SKM-1 (cell line): ENCODE measurements at regions not wholly inside any gene's neighbourhood (a gene's known extent, or its start where the extent isn't known, plus 50 kb on each side); places are given as distances from the start of the nearest gene placed in this dataset.
"Not testable (repeated sequence)": the region's sequence is repeated elsewhere in the genome, so short reads cannot be mapped to it uniquely, and the experiment has no call there.

Experiments
- DNase-seq: peaks from one replicate; lab custom pipeline; 2025; ENCODE audit not compliant: unreplicated experiment; lab: John Stamatoyannopoulos, UW

GRCh38 chr11:41519696-41520095 lies 60.2 kb upstream of the LRRC4C start:
- DNase-seq = no peak

- no peak for DNase-seq
These were observed 62.9 kb upstream of the LRRC4C start for GRCh38 chr11:41522391-41522790.

- no peak for DNase-seq
These were observed 63.6 kb upstream of the LRRC4C start for GRCh38 chr11:41522899-41523672.

- DNase-seq = no peak
These were observed 68.1 kb upstream of the LRRC4C start for GRCh38 chr11:41527530-41527929.

GRCh38 chr11:41532413-41532812 lies 73.0 kb upstream of the LRRC4C start:
- DNase-seq = no peak

- no peak for DNase-seq
These were observed 74.3 kb upstream of the LRRC4C start for GRCh38 chr11:41533761-41534160.

- no peak for DNase-seq
These were observed 74.9 kb upstream of the LRRC4C start for GRCh38 chr11:41534391-41534790.

- DNase-seq = no peak
These were observed 75.4 kb upstream of the LRRC4C start for GRCh38 chr11:41534861-41535260.

GRCh38 chr11:41536021-41536568 lies 76.6 kb upstream of the LRRC4C start:
- no peak for DNase-seq

GRCh38 chr11:41544902-41545301 lies 85.5 kb upstream of the LRRC4C start:
- not testable (repeated sequence) for DNase-seq

GRCh38 chr11:41578421-41579051 lies 119.1 kb upstream of the LRRC4C start:
- no peak for DNase-seq

- no peak for DNase-seq
These were observed 120.1 kb upstream of the LRRC4C start for GRCh38 chr11:41579546-41579945.

GRCh38 chr11:41609511-41609910 lies 150.1 kb upstream of the LRRC4C start:
- no peak for DNase-seq

GRCh38 chr11:41612415-41612814 lies 153.0 kb upstream of the LRRC4C start:
- DNase-seq = no peak

- no peak for DNase-seq
These were observed 153.9 kb upstream of the LRRC4C start for GRCh38 chr11:41613326-41613725.

- no peak for DNase-seq
These were observed 163.4 kb upstream of the LRRC4C start for GRCh38 chr11:41622707-41623359.

GRCh38 chr11:41659985-41660384 lies 200.5 kb upstream of the LRRC4C start:
- DNase-seq = no peak

- no peak for DNase-seq
These were observed 201.1 kb upstream of the LRRC4C start for GRCh38 chr11:41660585-41660984.

- no peak for DNase-seq
These were observed 206.2 kb upstream of the LRRC4C start for GRCh38 chr11:41665441-41666360.

GRCh38 chr11:41666951-41667653 lies 207.7 kb upstream of the LRRC4C start:
- no peak for DNase-seq
